SK-N-SH treated with all-trans-retinoic acid at 6 μM for 48 hours (cell line): ENCODE measurements at regions not wholly inside any gene's neighbourhood (a gene's known extent, or its start where the extent isn't known, plus 50 kb on each side); places are given as distances from the start of the nearest gene placed in this dataset.

Experiments
- ZFP3 ChIP-seq: fragments of 250-450 bp; sonication (Bioruptor Pico); IDR thresholded peaks from 2 replicates; pipeline ENCODE4 v1.5.0; 2020; ENCODE audit warnings: mild to moderate bottlenecking, moderate library complexity
- ZNF565 ChIP-seq: fragments of 450-650 bp; formaldehyde crosslinking; conservative IDR thresholded peaks from 2 replicates; pipeline ENCODE4 v1.5.0; 2020; ENCODE audit warnings: low read depth, mild to moderate bottlenecking, moderate library complexity
- ZNF8 ChIP-seq: fragments of 450-650 bp; formaldehyde crosslinking; IDR thresholded peaks from 2 replicates; pipeline ENCODE4 v1.5.0; 2020; ENCODE audit warnings: mild to moderate bottlenecking, moderate library complexity
- TF ChIP-seq, protein P1 (sequence below): fragments of 250-450 bp; sonication (Bioruptor Pico); IDR thresholded peaks from 2 replicates; pipeline ENCODE4 v1.5.1; 2020; ENCODE audit warnings: low read depth, mild to moderate bottlenecking, moderate library complexity
- TF ChIP-seq, protein P2 (sequence below): fragments of 250-450 bp; sonication (Bioruptor Pico); IDR thresholded peaks from 2 replicates; pipeline ENCODE4 v1.8.0; 2020; ENCODE audit warnings: mild to moderate bottlenecking, moderate library complexity, borderline replicate concordance
- TF ChIP-seq, protein P3 (sequence below): fragments of 250-450 bp; sonication (Bioruptor Pico); IDR thresholded peaks from 2 replicates; pipeline ENCODE4 v1.8.0; 2021; ENCODE audit warnings: low read depth, mild to moderate bottlenecking, moderate library complexity, borderline replicate concordance
- TF ChIP-seq, protein P4 (sequence below): fragments of 250-450 bp; sonication (Bioruptor Pico); IDR thresholded peaks from 2 replicates; pipeline ENCODE4 v1.5.1; 2021; ENCODE audit warnings: mild to moderate bottlenecking, moderate library complexity

DNA sequence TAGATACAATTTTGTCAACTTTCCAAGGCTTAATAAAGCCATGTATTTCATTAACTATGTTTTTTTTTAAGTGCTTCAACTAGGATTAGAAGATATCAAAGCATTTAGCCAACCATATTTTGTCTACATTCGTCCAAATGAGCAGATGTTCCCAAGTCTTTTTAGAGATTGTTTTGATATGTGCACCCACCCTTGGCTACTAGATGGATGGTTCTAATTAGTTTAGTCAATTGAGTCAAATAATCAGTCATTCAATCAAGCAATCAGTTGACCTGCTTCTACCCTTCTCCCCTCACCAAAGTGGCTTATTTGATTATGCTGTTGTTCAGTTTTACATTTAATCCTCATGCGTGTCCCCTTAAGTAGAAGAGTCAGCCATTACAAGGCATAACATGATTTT, 319.5 kb upstream of the TNC start:
- TF ChIP-seq ZFP3 (CRISPR knock-in tag) (no peak), ZNF565 (CRISPR knock-in tag) (no peak), ZNF8 (no peak)
- TF ChIP-seq, protein P1, sequence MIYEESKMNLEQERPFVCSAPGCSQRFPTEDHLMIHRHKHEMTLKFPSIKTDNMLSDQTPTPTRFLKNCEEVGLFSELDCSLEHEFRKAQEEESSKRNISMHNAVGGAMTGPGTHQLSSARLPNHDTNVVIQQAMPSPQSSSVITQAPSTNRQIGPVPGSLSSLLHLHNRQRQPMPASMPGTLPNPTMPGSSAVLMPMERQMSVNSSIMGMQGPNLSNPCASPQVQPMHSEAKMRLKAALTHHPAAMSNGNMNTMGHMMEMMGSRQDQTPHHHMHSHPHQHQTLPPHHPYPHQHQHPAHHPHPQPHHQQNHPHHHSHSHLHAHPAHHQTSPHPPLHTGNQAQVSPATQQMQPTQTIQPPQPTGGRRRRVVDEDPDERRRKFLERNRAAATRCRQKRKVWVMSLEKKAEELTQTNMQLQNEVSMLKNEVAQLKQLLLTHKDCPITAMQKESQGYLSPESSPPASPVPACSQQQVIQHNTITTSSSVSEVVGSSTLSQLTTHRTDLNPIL (CRISPR knock-in tag): no peak
- TF ChIP-seq, protein P2, sequence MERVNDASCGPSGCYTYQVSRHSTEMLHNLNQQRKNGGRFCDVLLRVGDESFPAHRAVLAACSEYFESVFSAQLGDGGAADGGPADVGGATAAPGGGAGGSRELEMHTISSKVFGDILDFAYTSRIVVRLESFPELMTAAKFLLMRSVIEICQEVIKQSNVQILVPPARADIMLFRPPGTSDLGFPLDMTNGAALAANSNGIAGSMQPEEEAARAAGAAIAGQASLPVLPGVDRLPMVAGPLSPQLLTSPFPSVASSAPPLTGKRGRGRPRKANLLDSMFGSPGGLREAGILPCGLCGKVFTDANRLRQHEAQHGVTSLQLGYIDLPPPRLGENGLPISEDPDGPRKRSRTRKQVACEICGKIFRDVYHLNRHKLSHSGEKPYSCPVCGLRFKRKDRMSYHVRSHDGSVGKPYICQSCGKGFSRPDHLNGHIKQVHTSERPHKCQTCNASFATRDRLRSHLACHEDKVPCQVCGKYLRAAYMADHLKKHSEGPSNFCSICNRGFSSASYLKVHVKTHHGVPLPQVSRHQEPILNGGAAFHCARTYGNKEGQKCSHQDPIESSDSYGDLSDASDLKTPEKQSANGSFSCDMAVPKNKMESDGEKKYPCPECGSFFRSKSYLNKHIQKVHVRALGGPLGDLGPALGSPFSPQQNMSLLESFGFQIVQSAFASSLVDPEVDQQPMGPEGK (CRISPR knock-in tag): no peak
- TF ChIP-seq, protein P3, sequence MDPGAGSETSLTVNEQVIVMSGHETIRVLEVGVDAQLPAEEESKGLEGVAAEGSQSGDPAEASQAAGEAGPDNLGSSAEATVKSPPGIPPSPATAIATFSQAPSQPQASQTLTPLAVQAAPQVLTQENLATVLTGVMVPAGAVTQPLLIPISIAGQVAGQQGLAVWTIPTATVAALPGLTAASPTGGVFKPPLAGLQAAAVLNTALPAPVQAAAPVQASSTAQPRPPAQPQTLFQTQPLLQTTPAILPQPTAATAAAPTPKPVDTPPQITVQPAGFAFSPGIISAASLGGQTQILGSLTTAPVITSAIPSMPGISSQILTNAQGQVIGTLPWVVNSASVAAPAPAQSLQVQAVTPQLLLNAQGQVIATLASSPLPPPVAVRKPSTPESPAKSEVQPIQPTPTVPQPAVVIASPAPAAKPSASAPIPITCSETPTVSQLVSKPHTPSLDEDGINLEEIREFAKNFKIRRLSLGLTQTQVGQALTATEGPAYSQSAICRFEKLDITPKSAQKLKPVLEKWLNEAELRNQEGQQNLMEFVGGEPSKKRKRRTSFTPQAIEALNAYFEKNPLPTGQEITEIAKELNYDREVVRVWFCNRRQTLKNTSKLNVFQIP (CRISPR knock-in tag): no peak
- TF ChIP-seq, protein P4, sequence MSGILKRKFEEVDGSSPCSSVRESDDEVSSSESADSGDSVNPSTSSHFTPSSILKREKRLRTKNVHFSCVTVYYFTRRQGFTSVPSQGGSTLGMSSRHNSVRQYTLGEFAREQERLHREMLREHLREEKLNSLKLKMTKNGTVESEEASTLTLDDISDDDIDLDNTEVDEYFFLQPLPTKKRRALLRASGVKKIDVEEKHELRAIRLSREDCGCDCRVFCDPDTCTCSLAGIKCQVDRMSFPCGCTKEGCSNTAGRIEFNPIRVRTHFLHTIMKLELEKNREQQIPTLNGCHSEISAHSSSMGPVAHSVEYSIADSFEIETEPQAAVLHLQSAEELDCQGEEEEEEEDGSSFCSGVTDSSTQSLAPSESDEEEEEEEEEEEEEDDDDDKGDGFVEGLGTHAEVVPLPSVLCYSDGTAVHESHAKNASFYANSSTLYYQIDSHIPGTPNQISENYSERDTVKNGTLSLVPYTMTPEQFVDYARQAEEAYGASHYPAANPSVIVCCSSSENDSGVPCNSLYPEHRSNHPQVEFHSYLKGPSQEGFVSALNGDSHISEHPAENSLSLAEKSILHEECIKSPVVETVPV (CRISPR knock-in tag): no peak
